ENCODE measurements at regions not wholly inside any gene's neighbourhood (a gene's known extent, or its start where the extent isn't known, plus 50 kb on each side); places are given as distances from the start of the nearest gene placed in this dataset.

DNA sequence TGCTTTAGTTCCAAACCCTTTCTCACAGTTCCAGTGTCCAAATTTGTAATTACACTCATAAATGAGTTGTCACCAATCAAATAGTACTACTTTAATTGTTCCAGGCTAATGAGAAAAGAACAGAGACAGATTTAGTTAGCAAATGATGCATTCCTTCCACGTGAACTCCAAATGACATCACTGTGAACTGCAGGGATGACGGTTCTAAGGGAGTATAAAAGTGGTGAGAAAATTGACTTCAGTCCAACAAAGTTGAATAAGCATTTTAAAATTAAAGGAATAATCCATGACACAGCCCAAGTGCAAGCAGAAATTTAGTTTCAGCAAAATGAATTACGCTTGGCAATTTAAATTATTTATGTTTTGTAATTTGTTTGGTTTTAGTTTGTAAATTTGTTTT is 102.0 kb upstream of the LRATD1 start:
- FAIRE-seq (no peak), DNase-seq (ENCODE audit: low read depth, low spot score) (no peak)
- H4K20me1 ChIP-seq (ENCODE audit: control insufficient read depth, extremely low read depth, insufficient read depth, low read length), result no peaks in the 10 kb centered on the region
- TF ChIP-seq CTCF (optimal IDR thresholded peaks at IDR 0.05 in 1 of 3, IDR thresholded peaks at IDR 0.05 in 1 of 3, conservative IDR thresholded peaks at IDR 0.05 in 1 of 3; ENCODE audit: extremely low read depth in 1 of 3, insufficient read depth in 2 of 3, low read length in 3 of 3) (no peak), EZH2 (IDR thresholded peaks at IDR 0.05; ENCODE audit: low read length) (no peak)
- no peaks in the 10 kb centered on the region for H3K27me3 ChIP-seq (ENCODE audit: control insufficient read depth, extremely low read depth, insufficient read depth, low read length)
- H3K9ac ChIP-seq (ENCODE audit: control insufficient read depth, extremely low read depth, insufficient read depth, low read length), result no peak overlapping the region
- no peak overlapping the region for H3K27ac ChIP-seq (ENCODE audit: control insufficient read depth, insufficient read depth, low read length)
- H3K36me3 ChIP-seq (ENCODE audit: control insufficient read depth in 2 of 2, extremely low read depth in 1 of 2, insufficient read depth in 2 of 2, low read length in 2 of 2), result no peaks in the 10 kb centered on the region
- H3K4me3 ChIP-seq (ENCODE audit: control insufficient read depth in 2 of 3, extremely low read depth in 1 of 3, insufficient read depth in 2 of 3, low read depth in 1 of 3, low read length in 3 of 3), result no peak overlapping the region
- peaks cover 20% of the 10 kb centered on the region for H3K4me1 ChIP-seq (ENCODE audit: control insufficient read depth, extremely low read depth, insufficient read depth, low read length)
- no peaks in the 10 kb centered on the region for H3K9me1 ChIP-seq (ENCODE audit: control insufficient read depth, extremely low read depth, insufficient read depth, low read length)
- no peaks in the 10 kb centered on the region for H3K79me2 ChIP-seq (ENCODE audit: control insufficient read depth, insufficient read depth, low read length)
- no peak overlapping the region for H2AFZ ChIP-seq (ENCODE audit: control insufficient read depth, low read length)
- H3K9me3 ChIP-seq (ENCODE audit: control insufficient read depth, low read depth, low read length), result no peaks in the 10 kb centered on the region
- no peak overlapping the region for H3K4me2 ChIP-seq (ENCODE audit: control insufficient read depth, extremely low read depth, insufficient read depth, low read depth, low read length)
- dilution Hi-C loops (cut with MboI; ENCODE audit: extremely low pct_ligation_motif_present, low sequenced_read_pairs), result no loop called here

- no peak for FAIRE-seq
- H3K27ac ChIP-seq (ENCODE audit: control insufficient read depth, insufficient read depth, low read length), result no peak overlapping the region
Measured at GRCh38 chr2:14533131-14533757, 99.3 kb upstream of the LRATD1 start.

More at GRCh38 chr2:14533131-14533757, 99.3 kb upstream of the LRATD1 start:
- no peak overlapping the region for H3K9ac ChIP-seq (ENCODE audit: control insufficient read depth, extremely low read depth, insufficient read depth, low read length)
- H4K20me1 ChIP-seq (ENCODE audit: control insufficient read depth, extremely low read depth, insufficient read depth, low read length), result no peaks in the 10 kb centered on the region
- no peaks in the 10 kb centered on the region for H3K79me2 ChIP-seq (ENCODE audit: control insufficient read depth, insufficient read depth, low read length)
- H3K9me1 ChIP-seq (ENCODE audit: control insufficient read depth, extremely low read depth, insufficient read depth, low read length), result no peaks in the 10 kb centered on the region
- no peaks in the 10 kb centered on the region for H3K36me3 ChIP-seq (ENCODE audit: control insufficient read depth in 2 of 2, extremely low read depth in 1 of 2, insufficient read depth in 2 of 2, low read length in 2 of 2)
- H3K4me3 ChIP-seq (ENCODE audit: control insufficient read depth in 2 of 3, extremely low read depth in 1 of 3, insufficient read depth in 2 of 3, low read depth in 1 of 3, low read length in 3 of 3), result no peak overlapping the region
- H3K9me3 ChIP-seq (ENCODE audit: control insufficient read depth, low read depth, low read length), result no peaks in the 10 kb centered on the region
- H3K4me2 ChIP-seq (ENCODE audit: control insufficient read depth, extremely low read depth, insufficient read depth, low read depth, low read length), result no peak overlapping the region
- peaks cover 28% of the 10 kb centered on the region for H3K4me1 ChIP-seq (ENCODE audit: control insufficient read depth, extremely low read depth, insufficient read depth, low read length)
- dilution Hi-C loops (cut with MboI; ENCODE audit: extremely low pct_ligation_motif_present, low sequenced_read_pairs), result no loop called here
- peak overlapping the region; percentile 28 for H2AFZ ChIP-seq (ENCODE audit: control insufficient read depth, low read length)
- no peak for DNase-seq (ENCODE audit: low read depth, low spot score)
- TF ChIP-seq EZH2 (IDR thresholded peaks at IDR 0.05; ENCODE audit: low read length) (no peak), CTCF (optimal IDR thresholded peaks at IDR 0.05 in 1 of 3, IDR thresholded peaks at IDR 0.05 in 1 of 3, conservative IDR thresholded peaks at IDR 0.05 in 1 of 3; ENCODE audit: extremely low read depth in 1 of 3, insufficient read depth in 2 of 3, low read length in 3 of 3) (no peak)
- no peaks in the 10 kb centered on the region for H3K27me3 ChIP-seq (ENCODE audit: control insufficient read depth, extremely low read depth, insufficient read depth, low read length)
